Body of pancreas (tissue), 4 donors: ENCODE measurements at regions not wholly inside any gene's neighbourhood (a gene's known extent, or its start where the extent isn't known, plus 50 kb on each side); places are given as distances from the start of the nearest gene placed in this dataset.

Experiments used
- CTCF ChIP-seq, 7 experiments: fragments of 450-650 bp in 4 of 7; fragments of 200-600 bp in 3 of 7; sonication (generic) in 3 of 7; IDR thresholded peaks; one replicate each; pipeline ENCODE4 v1.5.1; 2016 to 2019; ENCODE audit warnings: antibody characterized with exemption in 7 of 7
- POLR2A ChIP-seq, 3 donors: fragments of 450-650 bp; IDR thresholded peaks; one replicate each; pipeline ENCODE4 v1.6.1; 2016; ENCODE audit warnings: antibody characterized with exemption in 3 of 3, mild to moderate bottlenecking in 2 of 3

GRCh38 chr5:93883459-93883858 lies 142.1 kb upstream of the POU5F2 start:
- TF ChIP-seq POLR2A (IDR thresholded peaks at IDR 0.05): no peak
- no peak for TF ChIP-seq CTCF (IDR thresholded peaks at IDR 0.05)
